ENCODE measurements at regions not wholly inside any gene's neighbourhood (a gene's known extent, or its start where the extent isn't known, plus 50 kb on each side); places are given as distances from the start of the nearest gene placed in this dataset.

DNA sequence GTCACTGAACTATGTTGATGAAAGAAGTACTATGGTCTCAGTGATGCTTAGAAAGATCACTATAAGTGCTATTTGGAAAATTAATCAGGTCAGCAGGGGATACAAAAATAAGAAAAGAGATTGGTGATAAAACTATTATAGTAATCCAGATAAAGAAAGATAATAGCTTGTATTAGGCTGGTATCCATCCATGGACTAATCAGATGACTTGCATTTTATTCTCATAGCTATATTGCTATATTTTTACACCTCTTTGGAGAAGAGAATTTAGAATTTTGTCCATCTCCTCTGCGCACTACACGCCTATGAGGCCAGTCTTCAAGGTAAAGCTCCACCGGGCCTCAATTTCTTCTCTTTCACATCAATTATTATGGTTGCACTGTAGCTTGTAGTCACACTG lies 635.1 kb upstream of the DDX18 start (continued):
- TF ChIP-seq JUNB (IDR thresholded peaks at IDR 0.05; ENCODE audit: unreplicated experiment), result no peak

DNA sequence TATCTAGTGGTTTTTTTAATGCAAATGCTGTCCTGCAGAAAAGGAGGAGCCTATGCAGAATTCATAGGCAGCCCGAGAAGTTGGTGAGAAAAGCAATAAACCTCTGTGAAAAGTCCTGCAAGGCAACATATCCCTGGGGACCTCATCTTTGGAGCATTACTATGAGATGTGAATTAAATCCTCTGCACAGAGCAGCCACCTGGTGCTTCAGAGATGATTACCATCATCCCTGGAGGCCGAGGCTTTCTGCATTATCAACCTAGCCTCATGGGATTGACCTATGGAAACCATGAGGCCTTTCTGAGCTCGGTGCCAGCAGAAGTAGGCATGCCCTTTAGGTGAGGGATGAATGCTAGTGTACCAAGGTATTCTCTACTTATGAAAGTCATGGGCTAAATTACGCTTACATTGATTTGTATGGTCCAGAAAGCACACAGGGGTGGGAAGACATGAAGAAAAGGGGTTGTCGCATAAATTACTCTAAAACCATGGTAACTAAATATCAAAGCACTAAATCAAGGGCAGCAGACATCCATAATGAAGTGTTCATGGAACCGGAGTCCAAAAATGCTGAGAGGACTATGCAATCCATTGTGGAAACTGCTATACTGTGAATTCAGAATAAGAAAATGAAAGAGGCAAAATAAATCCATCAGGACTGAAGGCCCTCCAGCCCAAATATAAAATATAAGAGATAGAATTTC lies 623.5 kb upstream of the DDX18 start:
- ATAC-seq, result no peak
- Histone ChIP-seq H3K4me2 (no peak overlapping the region), H3F3A (replicated peaks; ENCODE audit: low read depth) (no peaks in the 10 kb centered on the region), H3K9me2 (ENCODE audit: insufficient read depth) (no peaks in the 10 kb centered on the region), H3K4me3 (no peak overlapping the region), H3K79me2 (replicated peaks; ENCODE audit: insufficient read depth) (no peaks in the 10 kb centered on the region), H3K4me1 (ENCODE audit: insufficient read depth) (no peaks in the 10 kb centered on the region; the same call in 1 of the 2 replicates), H3K27me3 (ENCODE audit: insufficient read depth) (no peaks in the 10 kb centered on the region), H3K36me3 (ENCODE audit: insufficient read depth) (no peaks in the 10 kb centered on the region), H3K27ac (ENCODE audit: low read depth) (no peak overlapping the region), H4K20me1 (replicated peaks; ENCODE audit: insufficient read depth) (no peaks in the 10 kb centered on the region), H2AFZ (no peak overlapping the region)
- H3K27me3 Mint-ChIP-seq (ENCODE audit: insufficient read depth, low read depth, poor library complexity), result peaks cover 2% of the 10 kb centered on the region
- DNase-seq (ENCODE audit: low spot score), result no peak
- no peaks in the 10 kb centered on the region for H3K9me3 Mint-ChIP-seq
- H3K36me3 Mint-ChIP-seq (ENCODE audit: low read depth), result no peaks in the 10 kb centered on the region
- TF ChIP-seq EZH2phosphoT487 (IDR thresholded peaks at IDR 0.05; ENCODE audit: unreplicated experiment) (no peak), NANOG (IDR thresholded peaks at IDR 0.05; ENCODE audit: borderline replicate concordance) (no peak), CREB1 (CRISPR knock-in tag; IDR thresholded peaks at IDR 0.05; ENCODE audit: low read depth) (no peak), JUNB (IDR thresholded peaks at IDR 0.05; ENCODE audit: unreplicated experiment) (no peak), EZH2 (IDR thresholded peaks at IDR 0.05; ENCODE audit: low read depth, unreplicated experiment) (no peak), ZNF331 (CRISPR knock-in tag; IDR thresholded peaks at IDR 0.05; ENCODE audit: low read depth) (no peak), ZNF114 (CRISPR knock-in tag; IDR thresholded peaks at IDR 0.05) (no peak), STAT1 (IDR thresholded peaks at IDR 0.05; ENCODE audit: unreplicated experiment) (no peak), POLR2AphosphoS5 (IDR thresholded peaks at IDR 0.05; ENCODE audit: low read depth) (no peak)
- TF ChIP-seq, protein P1, sequence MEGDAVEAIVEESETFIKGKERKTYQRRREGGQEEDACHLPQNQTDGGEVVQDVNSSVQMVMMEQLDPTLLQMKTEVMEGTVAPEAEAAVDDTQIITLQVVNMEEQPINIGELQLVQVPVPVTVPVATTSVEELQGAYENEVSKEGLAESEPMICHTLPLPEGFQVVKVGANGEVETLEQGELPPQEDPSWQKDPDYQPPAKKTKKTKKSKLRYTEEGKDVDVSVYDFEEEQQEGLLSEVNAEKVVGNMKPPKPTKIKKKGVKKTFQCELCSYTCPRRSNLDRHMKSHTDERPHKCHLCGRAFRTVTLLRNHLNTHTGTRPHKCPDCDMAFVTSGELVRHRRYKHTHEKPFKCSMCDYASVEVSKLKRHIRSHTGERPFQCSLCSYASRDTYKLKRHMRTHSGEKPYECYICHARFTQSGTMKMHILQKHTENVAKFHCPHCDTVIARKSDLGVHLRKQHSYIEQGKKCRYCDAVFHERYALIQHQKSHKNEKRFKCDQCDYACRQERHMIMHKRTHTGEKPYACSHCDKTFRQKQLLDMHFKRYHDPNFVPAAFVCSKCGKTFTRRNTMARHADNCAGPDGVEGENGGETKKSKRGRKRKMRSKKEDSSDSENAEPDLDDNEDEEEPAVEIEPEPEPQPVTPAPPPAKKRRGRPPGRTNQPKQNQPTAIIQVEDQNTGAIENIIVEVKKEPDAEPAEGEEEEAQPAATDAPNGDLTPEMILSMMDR (conservative IDR thresholded peaks at IDR 0.05; ENCODE audit: low read depth in 2 of 2), result no peak
- TF ChIP-seq, protein P2, sequence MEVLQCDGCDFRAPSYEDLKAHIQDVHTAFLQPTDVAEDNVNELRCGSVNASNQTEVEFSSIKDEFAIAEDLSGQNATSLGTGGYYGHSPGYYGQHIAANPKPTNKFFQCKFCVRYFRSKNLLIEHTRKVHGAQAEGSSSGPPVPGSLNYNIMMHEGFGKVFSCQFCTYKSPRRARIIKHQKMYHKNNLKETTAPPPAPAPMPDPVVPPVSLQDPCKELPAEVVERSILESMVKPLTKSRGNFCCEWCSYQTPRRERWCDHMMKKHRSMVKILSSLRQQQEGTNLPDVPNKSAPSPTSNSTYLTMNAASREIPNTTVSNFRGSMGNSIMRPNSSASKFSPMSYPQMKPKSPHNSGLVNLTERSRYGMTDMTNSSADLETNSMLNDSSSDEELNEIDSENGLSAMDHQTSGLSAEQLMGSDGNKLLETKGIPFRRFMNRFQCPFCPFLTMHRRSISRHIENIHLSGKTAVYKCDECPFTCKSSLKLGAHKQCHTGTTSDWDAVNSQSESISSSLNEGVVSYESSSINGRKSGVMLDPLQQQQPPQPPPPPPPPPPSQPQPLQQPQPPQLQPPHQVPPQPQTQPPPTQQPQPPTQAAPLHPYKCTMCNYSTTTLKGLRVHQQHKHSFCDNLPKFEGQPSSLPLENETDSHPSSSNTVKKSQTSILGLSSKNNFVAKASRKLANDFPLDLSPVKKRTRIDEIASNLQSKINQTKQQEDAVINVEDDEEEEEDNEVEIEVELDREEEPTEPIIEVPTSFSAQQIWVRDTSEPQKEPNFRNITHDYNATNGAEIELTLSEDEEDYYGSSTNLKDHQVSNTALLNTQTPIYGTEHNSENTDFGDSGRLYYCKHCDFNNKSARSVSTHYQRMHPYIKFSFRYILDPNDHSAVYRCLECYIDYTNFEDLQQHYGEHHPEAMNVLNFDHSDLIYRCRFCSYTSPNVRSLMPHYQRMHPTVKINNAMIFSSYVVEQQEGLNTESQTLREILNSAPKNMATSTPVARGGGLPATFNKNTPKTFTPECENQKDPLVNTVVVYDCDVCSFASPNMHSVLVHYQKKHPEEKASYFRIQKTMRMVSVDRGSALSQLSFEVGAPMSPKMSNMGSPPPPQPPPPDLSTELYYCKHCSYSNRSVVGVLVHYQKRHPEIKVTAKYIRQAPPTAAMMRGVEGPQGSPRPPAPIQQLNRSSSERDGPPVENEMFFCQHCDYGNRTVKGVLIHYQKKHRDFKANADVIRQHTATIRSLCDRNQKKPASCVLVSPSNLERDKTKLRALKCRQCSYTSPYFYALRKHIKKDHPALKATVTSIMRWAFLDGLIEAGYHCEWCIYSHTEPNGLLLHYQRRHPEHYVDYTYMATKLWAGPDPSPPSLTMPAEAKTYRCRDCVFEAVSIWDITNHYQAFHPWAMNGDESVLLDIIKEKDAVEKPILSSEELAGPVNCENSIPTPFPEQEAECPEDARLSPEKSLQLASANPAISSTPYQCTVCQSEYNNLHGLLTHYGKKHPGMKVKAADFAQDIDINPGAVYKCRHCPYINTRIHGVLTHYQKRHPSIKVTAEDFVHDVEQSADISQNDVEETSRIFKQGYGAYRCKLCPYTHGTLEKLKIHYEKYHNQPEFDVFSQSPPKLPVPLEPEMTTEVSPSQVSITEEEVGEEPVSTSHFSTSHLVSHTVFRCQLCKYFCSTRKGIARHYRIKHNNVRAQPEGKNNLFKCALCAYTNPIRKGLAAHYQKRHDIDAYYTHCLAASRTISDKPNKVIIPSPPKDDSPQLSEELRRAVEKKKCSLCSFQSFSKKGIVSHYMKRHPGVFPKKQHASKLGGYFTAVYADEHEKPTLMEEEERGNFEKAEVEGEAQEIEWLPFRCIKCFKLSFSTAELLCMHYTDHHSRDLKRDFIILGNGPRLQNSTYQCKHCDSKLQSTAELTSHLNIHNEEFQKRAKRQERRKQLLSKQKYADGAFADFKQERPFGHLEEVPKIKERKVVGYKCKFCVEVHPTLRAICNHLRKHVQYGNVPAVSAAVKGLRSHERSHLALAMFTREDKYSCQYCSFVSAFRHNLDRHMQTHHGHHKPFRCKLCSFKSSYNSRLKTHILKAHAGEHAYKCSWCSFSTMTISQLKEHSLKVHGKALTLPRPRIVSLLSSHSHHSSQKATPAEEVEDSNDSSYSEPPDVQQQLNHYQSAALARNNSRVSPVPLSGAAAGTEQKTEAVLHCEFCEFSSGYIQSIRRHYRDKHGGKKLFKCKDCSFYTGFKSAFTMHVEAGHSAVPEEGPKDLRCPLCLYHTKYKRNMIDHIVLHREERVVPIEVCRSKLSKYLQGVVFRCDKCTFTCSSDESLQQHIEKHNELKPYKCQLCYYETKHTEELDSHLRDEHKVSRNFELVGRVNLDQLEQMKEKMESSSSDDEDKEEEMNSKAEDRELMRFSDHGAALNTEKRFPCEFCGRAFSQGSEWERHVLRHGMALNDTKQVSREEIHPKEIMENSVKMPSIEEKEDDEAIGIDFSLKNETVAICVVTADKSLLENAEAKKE (CRISPR knock-in tag; IDR thresholded peaks at IDR 0.05), result no peak
- TF ChIP-seq, protein P3, sequence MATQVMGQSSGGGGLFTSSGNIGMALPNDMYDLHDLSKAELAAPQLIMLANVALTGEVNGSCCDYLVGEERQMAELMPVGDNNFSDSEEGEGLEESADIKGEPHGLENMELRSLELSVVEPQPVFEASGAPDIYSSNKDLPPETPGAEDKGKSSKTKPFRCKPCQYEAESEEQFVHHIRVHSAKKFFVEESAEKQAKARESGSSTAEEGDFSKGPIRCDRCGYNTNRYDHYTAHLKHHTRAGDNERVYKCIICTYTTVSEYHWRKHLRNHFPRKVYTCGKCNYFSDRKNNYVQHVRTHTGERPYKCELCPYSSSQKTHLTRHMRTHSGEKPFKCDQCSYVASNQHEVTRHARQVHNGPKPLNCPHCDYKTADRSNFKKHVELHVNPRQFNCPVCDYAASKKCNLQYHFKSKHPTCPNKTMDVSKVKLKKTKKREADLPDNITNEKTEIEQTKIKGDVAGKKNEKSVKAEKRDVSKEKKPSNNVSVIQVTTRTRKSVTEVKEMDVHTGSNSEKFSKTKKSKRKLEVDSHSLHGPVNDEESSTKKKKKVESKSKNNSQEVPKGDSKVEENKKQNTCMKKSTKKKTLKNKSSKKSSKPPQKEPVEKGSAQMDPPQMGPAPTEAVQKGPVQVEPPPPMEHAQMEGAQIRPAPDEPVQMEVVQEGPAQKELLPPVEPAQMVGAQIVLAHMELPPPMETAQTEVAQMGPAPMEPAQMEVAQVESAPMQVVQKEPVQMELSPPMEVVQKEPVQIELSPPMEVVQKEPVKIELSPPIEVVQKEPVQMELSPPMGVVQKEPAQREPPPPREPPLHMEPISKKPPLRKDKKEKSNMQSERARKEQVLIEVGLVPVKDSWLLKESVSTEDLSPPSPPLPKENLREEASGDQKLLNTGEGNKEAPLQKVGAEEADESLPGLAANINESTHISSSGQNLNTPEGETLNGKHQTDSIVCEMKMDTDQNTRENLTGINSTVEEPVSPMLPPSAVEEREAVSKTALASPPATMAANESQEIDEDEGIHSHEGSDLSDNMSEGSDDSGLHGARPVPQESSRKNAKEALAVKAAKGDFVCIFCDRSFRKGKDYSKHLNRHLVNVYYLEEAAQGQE (IDR thresholded peaks at IDR 0.05; ENCODE audit: unreplicated experiment), result no peak
- no peak overlapping the region for H3K4me3 Mint-ChIP-seq
- no peak overlapping the region for H3K27ac Mint-ChIP-seq
- H3K4me1 Mint-ChIP-seq, result peaks cover 18% of the 10 kb centered on the region; the same call in 2 of the 3 replicates
